ENCODE measurements at regions not wholly inside any gene's neighbourhood (a gene's known extent, or its start where the extent isn't known, plus 50 kb on each side); places are given as distances from the start of the nearest gene placed in this dataset.

GRCh38 chr7:83876593-83876992 is 227.7 kb upstream of the SEMA3E start:
- TF ChIP-seq ZNF423 (tag by site-specific recombination; IDR thresholded peaks at IDR 0.05) (no peak), PBX3 (CRISPR knock-in tag; IDR thresholded peaks at IDR 0.05) (no peak)

Measured in HEK293 (cell line).